Neural progenitor cell (in vitro differentiated cells): ENCODE measurements at regions not wholly inside any gene's neighbourhood (a gene's known extent, or its start where the extent isn't known, plus 50 kb on each side); places are given as distances from the start of the nearest gene placed in this dataset.

Source experiments
- CTCF ChIP-seq: fragments of 200-600 bp; sonication (generic); IDR thresholded peaks from 2 replicates; pipeline ENCODE4 v1.5.1; 2017; ENCODE audit warnings: antibody characterized with exemption, mild to moderate bottlenecking
- EZH2phosphoT487 ChIP-seq: fragments of 200-600 bp; sonication (generic); IDR thresholded peaks from 2 replicates; pipeline ENCODE4 v1.6.1; 2017; ENCODE audit warnings: antibody characterized with exemption

- TF ChIP-seq CTCF (no peak), EZH2phosphoT487 (no peak)
These were observed 97.9 kb upstream of the SYT6 start for GRCh38 chr1:114251573-114251939.
